Prostate gland (tissue), 2 donors: ENCODE measurements at regions not wholly inside any gene's neighbourhood (a gene's known extent, or its start where the extent isn't known, plus 50 kb on each side); places are given as distances from the start of the nearest gene placed in this dataset.
"Not testable (repeated sequence)": the region's sequence is repeated elsewhere in the genome, so short reads cannot be mapped to it uniquely, and the experiment has no call there.

Experiments
- CTCF ChIP-seq, 4 experiments: fragments of 200-600 bp in 2 of 4; fragments of 450-650 bp in 2 of 4; sonication (generic) in 2 of 4; IDR thresholded peaks; 1 replicate in 3 of 4; 2 replicates in 1 of 4; pipeline ENCODE4 v1.5.1; 2016 to 2019; ENCODE audit warnings: antibody characterized with exemption in 4 of 4, mild to moderate bottlenecking in 2 of 4, moderate library complexity in 2 of 4
- POLR2A ChIP-seq: fragments of 450-650 bp; IDR thresholded peaks from one replicate; pipeline ENCODE4 v1.6.1; 2016; ENCODE audit warnings: antibody characterized with exemption, mild to moderate bottlenecking
- POLR2AphosphoS5 ChIP-seq: sonication (generic); formaldehyde crosslinking; IDR thresholded peaks from one replicate; pipeline ENCODE4 v1.6.1; 2017; ENCODE audit warnings: antibody characterized with exemption

- TF ChIP-seq CTCF (IDR thresholded peaks at IDR 0.05); POLR2A; POLR2AphosphoS5: not testable (repeated sequence)
Observed at GRCh38 chr4:9704126-9704525, 77.3 kb upstream of the DRD5 start.
